HG03196 (cell line): ENCODE measurements at regions not wholly inside any gene's neighbourhood (a gene's known extent, or its start where the extent isn't known, plus 50 kb on each side); places are given as distances from the start of the nearest gene placed in this dataset.
"Not testable (repeated sequence)": the region's sequence is repeated elsewhere in the genome, so short reads cannot be mapped to it uniquely, and the experiment has no call there.

Source experiments
- ATAC-seq: cut with Tn5 transposase; IDR thresholded peaks from one replicate; pipeline ENCODE4 v1.9.1; 2021; ENCODE audit not compliant: unreplicated experiment

- ATAC-seq = no peak
Observed at GRCh38 chr1:60950224-60951063, 131.9 kb upstream of the NFIA start.

DNA sequence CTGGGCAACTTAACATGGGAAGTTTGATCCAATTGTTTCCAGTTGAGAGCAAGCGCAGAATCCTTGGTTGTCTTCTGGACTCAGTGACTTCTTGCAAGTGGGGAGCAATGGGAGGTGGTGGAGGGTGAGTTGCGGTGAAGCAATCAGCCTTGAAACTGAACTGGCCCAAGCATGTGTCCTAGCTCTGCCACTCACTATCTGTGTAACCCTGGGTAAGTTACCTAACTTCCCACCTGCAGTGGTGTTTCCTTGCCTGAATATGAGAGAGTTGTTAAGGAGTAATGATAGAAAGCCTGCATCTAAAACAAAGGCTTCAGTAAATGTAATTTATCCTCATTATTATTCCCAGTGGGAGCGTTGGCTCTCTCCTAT, 132.5 kb upstream of the NFIA start:
- ATAC-seq = no peak

GRCh38 chr1:60949154-60949825, 133.1 kb upstream of the NFIA start:
- ATAC-seq = no peak

GRCh38 chr1:60948486-60948885, 133.9 kb upstream of the NFIA start:
- ATAC-seq = no peak

GRCh38 chr1:60947367-60947766, 135.0 kb upstream of the NFIA start:
- ATAC-seq = no peak

GRCh38 chr1:60942896-60943638, 139.3 kb upstream of the NFIA start:
- ATAC-seq = no peak

- no peak for ATAC-seq
Observed at GRCh38 chr1:60942291-60942690, 140.1 kb upstream of the NFIA start.

DNA sequence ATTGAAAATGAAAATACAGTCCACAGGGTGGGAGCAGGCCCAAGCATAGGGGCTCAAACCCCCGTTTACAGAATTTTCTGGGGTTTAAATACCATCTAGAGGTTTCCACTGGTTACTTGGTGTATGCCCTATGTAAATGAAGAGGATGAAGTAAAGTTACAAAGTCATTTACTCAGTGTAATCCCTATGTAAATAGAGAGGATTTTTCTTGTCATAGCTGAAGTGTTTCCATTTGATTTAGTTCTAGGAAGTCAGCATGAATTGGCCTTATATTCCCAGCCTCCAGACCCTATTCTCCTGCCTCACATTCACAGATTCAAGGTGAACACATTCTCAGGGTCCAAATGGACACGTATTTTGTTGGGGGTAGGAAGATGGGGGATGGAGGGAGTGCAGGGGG, 141.7 kb upstream of the NFIA start:
- ATAC-seq = not testable (repeated sequence)

- no peak for ATAC-seq
Observed at GRCh38 chr1:60937720-60938119, 144.6 kb upstream of the NFIA start.

DNA sequence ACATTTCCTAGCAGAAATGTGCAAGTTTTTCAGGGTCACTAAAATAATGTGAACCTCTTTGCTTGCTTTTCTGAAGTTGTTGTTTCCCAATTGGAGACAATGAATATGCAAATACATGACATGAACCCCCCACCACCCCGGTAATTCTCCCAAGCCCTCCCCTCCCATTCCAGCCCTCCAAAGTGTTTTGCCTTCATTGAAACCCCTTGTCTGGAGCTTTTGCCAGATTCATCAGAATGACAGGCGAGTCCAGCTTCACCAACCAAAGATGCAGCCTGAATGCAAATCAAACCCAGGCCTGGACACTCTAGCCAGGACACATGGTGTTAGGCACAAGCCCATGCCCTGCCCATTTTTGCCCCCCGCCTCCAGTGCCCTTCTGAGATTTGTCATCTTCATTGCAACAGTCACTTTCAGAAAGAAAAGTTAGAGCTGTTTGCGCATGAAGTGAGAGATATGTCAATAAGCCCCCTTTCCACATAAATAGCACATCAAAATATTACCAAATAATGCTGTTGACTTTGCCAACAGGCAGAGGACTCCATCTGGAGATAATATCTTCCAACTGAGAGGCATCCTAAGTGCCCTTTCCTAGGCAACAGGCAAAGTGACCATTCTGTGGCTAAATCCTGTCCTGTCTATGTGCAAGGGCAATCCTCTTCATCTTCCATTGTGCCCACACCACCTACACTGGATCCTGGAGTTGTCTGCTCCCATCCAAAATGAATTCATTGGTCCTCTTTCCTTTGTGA, 145.6 kb upstream of the NFIA start:
- no peak for ATAC-seq

DNA sequence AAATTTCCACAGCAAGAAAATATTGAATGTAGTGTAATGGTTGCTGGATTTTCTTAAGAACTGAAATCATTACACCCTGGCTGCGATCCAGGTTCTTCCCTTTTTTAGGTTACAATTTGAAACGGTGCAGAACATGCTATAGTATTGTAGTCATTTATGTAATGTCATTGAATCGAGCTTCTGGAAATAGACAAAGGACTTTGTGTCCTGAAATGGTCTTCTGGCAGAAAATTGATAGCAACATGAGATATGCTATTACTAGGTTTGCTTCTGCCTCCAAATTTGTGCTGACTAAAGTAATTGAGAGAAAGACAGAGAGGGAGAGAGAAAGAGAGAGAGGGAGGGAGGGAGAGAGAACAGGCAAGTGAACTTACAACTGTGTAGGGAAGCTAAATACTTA, 146.2 kb upstream of the NFIA start:
- ATAC-seq = no peak

DNA sequence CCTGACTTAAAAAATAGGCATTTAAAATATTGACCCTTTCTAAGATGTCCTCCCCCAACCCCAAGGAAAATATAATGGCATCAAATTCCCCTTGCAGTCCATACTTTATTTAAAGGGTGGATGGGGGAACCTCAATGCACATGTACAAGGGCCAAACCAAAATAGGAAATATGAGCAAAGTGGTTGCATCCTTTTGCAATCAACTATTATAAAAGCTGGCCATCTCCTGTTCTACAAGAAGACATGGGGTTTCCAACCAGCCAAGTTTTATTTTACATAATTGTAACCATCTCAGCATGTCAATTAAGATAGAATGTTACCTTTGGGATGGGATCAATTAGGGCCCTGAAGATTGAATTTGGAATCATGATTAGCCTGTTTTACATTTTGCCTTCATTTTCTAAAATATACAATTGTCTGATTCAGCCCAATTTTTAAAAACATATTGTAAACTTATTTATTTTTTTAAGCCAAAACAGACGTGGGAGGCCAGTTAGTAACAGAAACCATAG, 146.7 kb upstream of the NFIA start:
- ATAC-seq = no peak

DNA sequence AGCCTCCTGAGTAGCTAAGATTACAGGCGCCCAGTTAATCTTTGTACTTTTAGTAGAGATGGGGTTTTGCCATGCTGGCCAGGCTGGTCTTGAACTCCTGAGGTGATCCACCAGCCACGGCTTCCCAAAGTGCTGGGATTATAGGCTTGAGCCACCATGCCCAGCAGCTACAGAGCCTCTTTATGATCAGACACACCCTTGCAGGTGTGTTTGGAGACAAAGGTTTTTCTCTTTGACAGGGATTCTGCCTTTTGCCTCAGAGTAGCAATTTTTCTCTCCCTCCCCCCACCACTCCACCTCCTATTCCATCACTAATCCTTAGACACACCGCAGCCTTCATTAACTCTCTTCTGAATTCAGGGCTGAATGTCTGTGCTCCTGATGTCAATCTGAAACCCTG, 152.2 kb upstream of the NFIA start:
- no peak for ATAC-seq

DNA sequence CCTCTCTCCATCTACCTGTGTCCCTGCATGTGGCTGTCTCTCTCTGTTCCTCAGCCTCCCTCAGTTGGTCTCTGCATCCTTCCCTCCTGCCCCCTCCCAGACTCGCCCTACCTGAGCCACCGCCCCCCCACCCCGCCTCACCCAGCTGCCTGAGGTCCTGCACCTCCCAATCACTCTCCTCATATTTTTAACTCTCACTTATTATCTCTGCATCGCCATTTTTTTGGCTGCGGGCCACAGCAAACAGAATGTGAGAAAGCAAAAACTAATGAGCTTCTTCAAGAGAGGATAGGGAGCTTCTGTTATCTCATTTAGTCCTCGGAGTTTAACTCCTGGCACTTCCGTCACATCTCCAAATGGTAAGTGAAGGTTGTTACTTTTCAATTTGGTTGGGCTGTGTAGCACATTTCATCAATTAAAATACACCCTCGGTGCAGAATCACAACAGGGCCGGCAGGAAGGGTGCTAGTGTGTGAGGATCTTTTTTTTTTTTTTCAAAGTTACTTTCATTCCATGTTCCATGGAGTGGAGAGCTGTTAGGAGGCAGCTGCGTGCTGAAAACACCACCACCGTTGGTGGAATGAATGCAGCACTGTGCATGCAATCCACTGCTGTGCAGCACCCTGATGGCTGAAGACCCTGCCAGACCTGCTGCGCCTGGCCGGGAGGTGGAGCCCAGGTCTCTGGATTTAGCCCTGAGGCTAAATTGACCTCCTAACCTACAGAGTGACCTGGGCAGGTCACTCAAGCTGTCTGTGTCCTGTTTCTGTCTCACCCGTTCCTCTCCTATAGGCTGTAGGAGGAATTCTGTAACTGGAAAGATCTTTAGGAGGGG, 157.2 kb upstream of the NFIA start:
- ATAC-seq = no peak

DNA sequence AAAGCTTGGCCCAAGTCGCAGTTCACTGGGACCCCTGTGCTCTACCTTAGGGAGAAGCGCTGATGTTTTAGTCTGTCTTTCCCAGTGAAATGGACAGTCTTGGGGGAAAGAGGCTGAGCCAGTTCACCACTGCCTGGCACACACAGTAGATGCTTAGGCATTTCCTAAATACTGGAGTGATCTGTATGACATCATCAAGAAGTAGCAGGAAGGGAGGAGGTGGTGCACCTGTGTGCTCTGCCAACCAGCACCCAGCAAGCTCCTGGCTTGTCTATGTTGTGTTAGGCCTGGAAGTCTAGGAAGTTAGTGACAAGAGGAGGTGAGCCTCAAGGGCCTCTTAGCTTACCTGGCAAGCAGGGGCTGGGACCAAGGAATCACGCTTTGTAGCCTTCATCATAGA, 158.2 kb upstream of the NFIA start:
- ATAC-seq = no peak

DNA sequence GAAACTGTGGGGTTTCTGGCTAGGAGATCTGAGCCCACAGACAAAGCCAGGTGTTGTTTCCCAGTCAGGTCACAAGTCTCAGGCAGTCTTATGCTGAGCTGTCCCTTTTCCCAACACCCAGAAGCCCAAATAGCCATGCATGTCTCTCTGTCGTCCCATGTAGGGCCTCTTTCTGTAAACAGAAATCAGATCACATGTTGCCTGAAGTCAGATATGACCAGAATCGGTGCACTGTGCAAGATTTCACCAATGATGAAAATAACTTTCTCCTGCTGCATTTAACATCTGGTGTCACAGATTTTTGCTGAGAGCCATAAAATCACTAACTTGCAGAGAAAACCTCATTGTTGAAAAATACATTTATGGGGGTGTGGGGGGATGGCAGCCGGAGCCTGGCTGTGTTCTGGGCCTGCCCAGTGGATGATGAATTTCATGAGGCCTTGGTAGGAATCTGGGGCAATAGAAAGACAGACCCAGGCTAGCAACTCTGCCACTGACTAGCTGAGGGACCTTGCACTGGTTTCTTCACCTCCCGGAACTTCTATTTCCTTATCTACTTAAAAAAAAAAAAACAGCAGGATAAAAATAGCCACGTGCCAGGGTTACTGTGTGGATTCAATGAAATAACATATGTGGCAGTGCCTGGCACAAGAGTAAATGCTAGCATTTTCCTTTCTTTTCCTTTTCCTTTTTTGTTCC, 158.8 kb upstream of the NFIA start:
- no peak for ATAC-seq

GRCh38 chr1:60922304-60922703, 160.1 kb upstream of the NFIA start:
- ATAC-seq = no peak

- ATAC-seq = no peak
Observed at GRCh38 chr1:60921175-60921574, 161.2 kb upstream of the NFIA start.

GRCh38 chr1:60920561-60920960, 161.8 kb upstream of the NFIA start:
- ATAC-seq = no peak

DNA sequence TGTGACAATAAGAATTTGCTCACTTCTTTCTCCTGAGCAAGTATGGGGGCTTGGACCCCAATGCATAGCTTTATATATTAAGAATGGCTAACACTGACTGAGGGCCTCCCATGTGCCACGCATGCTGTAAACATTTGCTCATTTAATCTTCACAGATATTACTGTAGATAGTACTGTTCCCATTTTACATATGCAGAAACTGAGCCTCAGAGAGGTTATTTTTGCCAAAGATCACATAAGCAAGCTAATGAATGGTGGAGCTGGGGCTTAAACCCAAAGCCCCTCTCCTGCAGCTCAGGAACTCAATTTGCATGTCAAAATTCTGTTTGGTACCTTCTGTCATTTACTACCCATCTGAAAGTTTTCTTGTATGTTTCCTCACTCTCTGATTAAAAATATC, 163.5 kb upstream of the NFIA start:
- no peak for ATAC-seq
